HL-60 (cell line): ENCODE measurements at regions not wholly inside any gene's neighbourhood (a gene's known extent, or its start where the extent isn't known, plus 50 kb on each side); places are given as distances from the start of the nearest gene placed in this dataset.

Source experiments
- CTCF ChIP-seq: IDR thresholded peaks from one replicate; pipeline ENCODE4 v1.5.1; 2011; ENCODE audit warnings: low read length, control low read depth, inconsistent platforms; ENCODE audit not compliant: insufficient read depth
- GABPA ChIP-seq: IDR thresholded peaks from 2 replicates; pipeline ENCODE4 v1.6.1; 2012; ENCODE audit warnings: low read depth
- POLR2AphosphoS5 ChIP-seq: IDR thresholded peaks from 2 replicates; pipeline ENCODE4 v1.6.1; 2012; ENCODE audit warnings: low read depth
- REST ChIP-seq: IDR thresholded peaks from 2 replicates; pipeline ENCODE4 v1.6.1; 2012; ENCODE audit warnings: low read depth; ENCODE audit not compliant: insufficient replicate concordance

DNA sequence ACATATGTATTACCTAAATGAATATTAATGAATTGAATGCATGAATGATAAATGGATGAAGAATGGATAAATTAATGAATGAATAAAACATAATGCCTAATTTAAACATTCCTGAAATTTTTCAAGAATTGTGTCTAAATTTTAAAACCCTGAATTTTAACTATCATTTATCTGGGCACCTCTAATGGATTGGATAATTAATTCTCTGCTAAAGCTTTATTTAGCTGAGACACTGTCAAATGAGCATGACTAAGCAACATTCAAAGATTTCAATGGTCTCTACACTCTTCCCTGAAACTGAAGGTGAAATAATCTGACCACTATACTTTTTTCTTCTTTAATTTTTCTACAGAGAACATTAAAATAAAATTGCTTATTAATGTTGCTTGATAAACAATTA lies 1197.7 kb downstream of the C4orf33 start:
- TF ChIP-seq CTCF (no peak), GABPA (no peak), POLR2AphosphoS5 (no peak), REST (no peak)
